HG03095 (cell line): ENCODE measurements at regions not wholly inside any gene's neighbourhood (a gene's known extent, or its start where the extent isn't known, plus 50 kb on each side); places are given as distances from the start of the nearest gene placed in this dataset.

Source experiments
- ATAC-seq: cut with Tn5 transposase; IDR thresholded peaks from one replicate; pipeline ENCODE4 v1.9.1; 2021; ENCODE audit warnings: moderate library complexity; ENCODE audit not compliant: unreplicated experiment

- no peak for ATAC-seq
Measured at GRCh38 chr11:93074352-93074751, 104.9 kb downstream of the MTNR1B start.

GRCh38 chr11:93075782-93076181 is 106.3 kb downstream of the MTNR1B start:
- no peak for ATAC-seq

GRCh38 chr11:93080146-93080759 is 110.8 kb downstream of the MTNR1B start:
- no peak for ATAC-seq

GRCh38 chr11:93081694-93082093 is 112.2 kb downstream of the MTNR1B start:
- ATAC-seq = no peak

GRCh38 chr11:93082900-93083299 is 113.4 kb downstream of the MTNR1B start:
- no peak for ATAC-seq

- ATAC-seq = no peak
Measured at GRCh38 chr11:93084727-93085505, 112.9 kb downstream of the SLC36A4 start.

GRCh38 chr11:93089474-93090102 is 108.2 kb downstream of the SLC36A4 start:
- ATAC-seq = peak; percentile 52
